SH-SY5Y (cell line): ENCODE measurements at regions not wholly inside any gene's neighbourhood (a gene's known extent, or its start where the extent isn't known, plus 50 kb on each side); places are given as distances from the start of the nearest gene placed in this dataset.

Source experiments
- GATA2 ChIP-seq: IDR thresholded peaks from 2 replicates; pipeline ENCODE4 v1.6.1; 2011; ENCODE audit warnings: mild to moderate bottlenecking, low read depth, low read length
- GATA3 ChIP-seq: IDR thresholded peaks from 2 replicates; pipeline ENCODE4 v1.6.1; 2011; ENCODE audit warnings: low read depth, mild to moderate bottlenecking, low read length, moderate library complexity

DNA sequence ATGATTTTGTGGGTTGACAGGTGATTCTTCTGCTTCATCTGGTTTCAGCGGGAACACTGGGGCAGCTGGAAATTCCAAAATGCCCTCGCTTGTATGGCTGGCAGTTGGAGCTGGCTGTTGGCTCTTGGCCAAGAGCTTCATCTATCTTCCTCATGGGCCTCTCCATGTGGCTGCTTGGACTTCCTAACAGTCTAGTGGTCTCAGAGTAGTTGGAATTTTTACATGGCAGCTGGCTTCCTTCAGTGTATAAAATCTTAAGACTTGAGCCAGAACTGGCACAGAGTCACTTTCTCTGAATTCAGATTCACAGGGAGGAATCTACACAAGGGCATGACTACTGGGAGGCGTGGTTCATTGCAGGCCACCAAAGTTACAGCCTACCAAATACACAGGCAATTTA, 204.9 kb upstream of the RMST start:
- no peak for TF ChIP-seq GATA2
- TF ChIP-seq GATA3: no peak
